Neural crest cell (in vitro differentiated cells): ENCODE measurements at regions not wholly inside any gene's neighbourhood (a gene's known extent, or its start where the extent isn't known, plus 50 kb on each side); places are given as distances from the start of the nearest gene placed in this dataset.
"Not testable (repeated sequence)": the region's sequence is repeated elsewhere in the genome, so short reads cannot be mapped to it uniquely, and the experiment has no call there.

Experiments used
- DNase-seq: peaks from one replicate; pipeline ENCODE4 v3.0.0; 2021; ENCODE audit warnings: low read depth, mixed read lengths, low spot score
- H3K27ac Mint-ChIP-seq: one replicate; pipeline ENCODE4 v1.8.0; 2021; ENCODE audit warnings: mild to moderate bottlenecking, mixed read lengths; ENCODE audit not compliant: unreplicated experiment
- H3K27me3 Mint-ChIP-seq: 2 replicates; pipeline ENCODE4 v1.8.0; 2021; ENCODE audit warnings: low read depth, mild to moderate bottlenecking, mixed read lengths
- H3K36me3 Mint-ChIP-seq: 2 replicates; pipeline ENCODE4 v1.8.0; 2021; ENCODE audit warnings: low read depth, mild to moderate bottlenecking, mixed read lengths
- H3K4me1 Mint-ChIP-seq: 2 replicates; pipeline ENCODE4 v1.8.0; 2021; ENCODE audit warnings: mixed read lengths
- H3K4me3 Mint-ChIP-seq: one replicate; pipeline ENCODE4 v1.8.0; 2021; ENCODE audit warnings: mild to moderate bottlenecking, mixed read lengths
- H3K9me3 Mint-ChIP-seq: 2 replicates; pipeline ENCODE4 v1.8.0; 2021; ENCODE audit warnings: mixed read lengths
- TF ChIP-seq, protein P1 (sequence below): fragments of 200-600 bp; sonication (generic); conservative IDR thresholded peaks from 2 replicates; pipeline ENCODE4 v1.5.0; 2021; ENCODE audit warnings: antibody characterized with exemption, mild to moderate bottlenecking

DNA sequence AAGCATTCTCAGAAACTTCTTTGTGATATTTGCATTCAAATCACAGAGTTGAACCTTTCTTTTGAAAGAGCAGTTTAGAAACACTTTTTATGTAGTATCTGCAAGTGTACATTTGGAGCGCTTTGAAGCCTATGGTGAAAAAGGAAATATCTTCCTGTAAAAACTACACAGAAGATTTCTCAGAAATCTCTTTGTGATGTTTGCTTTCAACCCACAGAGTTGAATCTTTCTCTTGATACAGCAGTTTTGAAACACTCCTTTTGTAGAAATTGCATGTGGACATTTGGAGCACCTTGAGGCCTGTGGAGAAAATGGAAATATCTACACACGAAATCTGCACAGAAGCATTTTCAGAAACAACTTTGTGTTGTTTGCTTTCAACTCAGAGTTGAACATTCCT is 612.3 kb upstream of the ZNF337 start:
- H3K9me3 Mint-ChIP-seq = peaks cover 5% of the 10 kb centered on the region
- no peaks in the 10 kb centered on the region for H3K4me1 Mint-ChIP-seq
- TF ChIP-seq, protein P1, sequence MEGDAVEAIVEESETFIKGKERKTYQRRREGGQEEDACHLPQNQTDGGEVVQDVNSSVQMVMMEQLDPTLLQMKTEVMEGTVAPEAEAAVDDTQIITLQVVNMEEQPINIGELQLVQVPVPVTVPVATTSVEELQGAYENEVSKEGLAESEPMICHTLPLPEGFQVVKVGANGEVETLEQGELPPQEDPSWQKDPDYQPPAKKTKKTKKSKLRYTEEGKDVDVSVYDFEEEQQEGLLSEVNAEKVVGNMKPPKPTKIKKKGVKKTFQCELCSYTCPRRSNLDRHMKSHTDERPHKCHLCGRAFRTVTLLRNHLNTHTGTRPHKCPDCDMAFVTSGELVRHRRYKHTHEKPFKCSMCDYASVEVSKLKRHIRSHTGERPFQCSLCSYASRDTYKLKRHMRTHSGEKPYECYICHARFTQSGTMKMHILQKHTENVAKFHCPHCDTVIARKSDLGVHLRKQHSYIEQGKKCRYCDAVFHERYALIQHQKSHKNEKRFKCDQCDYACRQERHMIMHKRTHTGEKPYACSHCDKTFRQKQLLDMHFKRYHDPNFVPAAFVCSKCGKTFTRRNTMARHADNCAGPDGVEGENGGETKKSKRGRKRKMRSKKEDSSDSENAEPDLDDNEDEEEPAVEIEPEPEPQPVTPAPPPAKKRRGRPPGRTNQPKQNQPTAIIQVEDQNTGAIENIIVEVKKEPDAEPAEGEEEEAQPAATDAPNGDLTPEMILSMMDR = no peak
- no peak overlapping the region for H3K4me3 Mint-ChIP-seq
- peaks cover 25% of the 10 kb centered on the region for H3K36me3 Mint-ChIP-seq
- H3K27ac Mint-ChIP-seq = no peak overlapping the region
- DNase-seq = no peak
- H3K27me3 Mint-ChIP-seq = no peaks in the 10 kb centered on the region

DNA sequence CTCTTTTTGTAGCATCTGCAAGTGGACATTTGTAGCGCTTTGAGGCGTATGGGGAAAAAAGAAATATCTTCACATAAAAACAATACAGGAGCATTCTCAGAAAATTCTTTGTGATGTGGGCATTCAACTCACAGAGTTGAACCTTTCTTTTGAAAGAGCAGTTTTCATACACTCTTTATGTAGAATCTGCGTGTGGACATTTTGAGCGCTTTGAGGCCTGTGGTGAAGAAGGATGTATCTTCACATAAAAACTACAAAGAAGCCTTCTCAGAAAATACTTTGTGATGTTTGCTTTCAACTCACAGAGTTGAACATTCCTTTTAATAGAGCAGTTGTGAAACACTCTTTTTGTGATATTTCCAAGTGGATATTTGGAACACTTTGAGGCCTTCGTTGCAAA is 598.4 kb upstream of the ZNF337 start:
- Mint-ChIP-seq H3K36me3 (peaks cover 22% of the 10 kb centered on the region), H3K9me3 (peaks cover 4% of the 10 kb centered on the region), H3K27ac (no peak overlapping the region), H3K27me3 (no peaks in the 10 kb centered on the region), H3K4me3 (no peak overlapping the region), H3K4me1 (peaks cover 18% of the 10 kb centered on the region)
- no peak for DNase-seq
- TF ChIP-seq, protein P1 = no peak

DNA sequence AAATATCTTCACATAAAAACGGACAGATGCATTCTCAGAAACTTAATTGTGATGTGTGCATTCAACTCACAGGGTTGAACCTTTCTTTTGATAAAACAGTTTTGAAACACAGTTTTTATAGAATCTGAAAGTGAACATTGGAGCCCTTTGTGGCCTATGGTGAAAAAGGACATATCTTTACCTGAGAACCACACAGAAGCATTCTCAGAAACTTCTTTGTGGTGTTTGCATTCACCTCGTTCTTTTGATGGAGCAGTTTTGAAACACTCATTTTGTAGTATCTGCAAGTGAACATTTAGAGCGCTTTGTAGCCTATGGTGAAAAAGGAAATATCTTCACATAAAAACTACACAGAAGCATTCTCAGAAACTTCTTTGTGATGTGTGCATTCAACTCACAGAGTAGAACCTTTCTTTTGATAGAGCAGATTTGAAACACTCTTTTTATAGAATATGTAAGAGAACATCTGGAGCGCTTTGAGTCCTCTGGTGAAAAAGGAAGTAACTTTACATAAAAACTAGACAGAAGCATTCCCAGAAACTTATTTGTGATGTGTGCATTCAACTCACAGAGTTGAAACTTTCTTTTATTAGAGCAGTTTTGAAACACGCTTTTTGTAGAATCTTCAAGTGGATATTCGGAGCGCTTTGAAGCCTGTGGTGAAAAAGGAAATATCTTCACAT is 591.9 kb upstream of the ZNF337 start:
- not testable (repeated sequence) for H3K9me3 Mint-ChIP-seq, H3K27me3 Mint-ChIP-seq, H3K4me1 Mint-ChIP-seq, H3K4me3 Mint-ChIP-seq, H3K27ac Mint-ChIP-seq, DNase-seq
- H3K36me3 Mint-ChIP-seq = peaks cover 21% of the 10 kb centered on the region

DNA sequence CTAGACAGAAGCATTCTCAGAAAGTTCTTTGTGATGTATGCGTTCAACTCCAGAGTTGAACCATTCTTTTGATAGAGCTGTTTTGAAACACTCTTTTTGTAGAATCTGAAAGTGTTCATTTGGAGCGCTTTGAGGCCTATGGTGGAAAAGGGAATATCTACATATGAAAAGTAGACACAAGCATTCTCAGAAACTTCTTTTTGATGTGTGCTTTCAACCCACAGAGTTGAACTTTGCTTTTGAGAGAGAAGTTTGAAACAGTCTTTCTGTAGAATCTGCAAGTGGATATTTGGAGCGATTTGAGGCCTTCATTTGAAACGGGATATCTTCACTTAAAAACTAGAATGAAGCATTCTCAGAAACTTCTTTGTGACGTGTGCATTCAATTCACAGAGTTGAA is 582.6 kb upstream of the ZNF337 start:
- Mint-ChIP-seq H3K4me1 (peaks cover 5% of the 10 kb centered on the region), H3K36me3 (peaks cover 35% of the 10 kb centered on the region), H3K9me3 (peaks cover 14% of the 10 kb centered on the region), H3K4me3 (no peak overlapping the region), H3K27me3 (no peaks in the 10 kb centered on the region), H3K27ac (no peak overlapping the region)
- DNase-seq = no peak
- TF ChIP-seq, protein P1 = no peak

DNA sequence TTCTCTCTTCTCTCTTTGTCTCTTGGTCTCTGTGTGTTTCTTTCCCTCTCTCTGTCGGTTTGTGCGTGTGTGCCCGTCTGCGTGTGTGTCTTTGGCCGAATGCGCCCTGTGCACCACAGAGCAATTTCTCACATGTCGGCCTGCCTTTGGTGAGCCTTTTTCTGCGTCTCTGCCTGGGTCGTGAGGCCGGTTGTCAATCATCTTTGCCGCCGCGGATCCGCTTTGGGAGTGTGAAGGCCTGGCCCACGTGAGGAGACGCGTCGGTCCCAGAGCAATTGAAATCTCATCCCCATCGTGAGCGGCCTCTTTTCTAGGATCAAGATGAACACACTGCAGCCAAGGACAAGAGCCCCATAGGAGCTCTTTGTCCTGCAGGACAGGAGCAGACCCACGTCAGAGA is 580.7 kb upstream of the ZNF337 start:
- no peak for DNase-seq
- Mint-ChIP-seq H3K27ac (no peak overlapping the region), H3K9me3 (peaks cover 7% of the 10 kb centered on the region), H3K27me3 (no peaks in the 10 kb centered on the region), H3K4me1 (peaks cover 5% of the 10 kb centered on the region), H3K36me3 (peaks cover 25% of the 10 kb centered on the region), H3K4me3 (no peak overlapping the region)
- TF ChIP-seq, protein P1 = no peak

DNA sequence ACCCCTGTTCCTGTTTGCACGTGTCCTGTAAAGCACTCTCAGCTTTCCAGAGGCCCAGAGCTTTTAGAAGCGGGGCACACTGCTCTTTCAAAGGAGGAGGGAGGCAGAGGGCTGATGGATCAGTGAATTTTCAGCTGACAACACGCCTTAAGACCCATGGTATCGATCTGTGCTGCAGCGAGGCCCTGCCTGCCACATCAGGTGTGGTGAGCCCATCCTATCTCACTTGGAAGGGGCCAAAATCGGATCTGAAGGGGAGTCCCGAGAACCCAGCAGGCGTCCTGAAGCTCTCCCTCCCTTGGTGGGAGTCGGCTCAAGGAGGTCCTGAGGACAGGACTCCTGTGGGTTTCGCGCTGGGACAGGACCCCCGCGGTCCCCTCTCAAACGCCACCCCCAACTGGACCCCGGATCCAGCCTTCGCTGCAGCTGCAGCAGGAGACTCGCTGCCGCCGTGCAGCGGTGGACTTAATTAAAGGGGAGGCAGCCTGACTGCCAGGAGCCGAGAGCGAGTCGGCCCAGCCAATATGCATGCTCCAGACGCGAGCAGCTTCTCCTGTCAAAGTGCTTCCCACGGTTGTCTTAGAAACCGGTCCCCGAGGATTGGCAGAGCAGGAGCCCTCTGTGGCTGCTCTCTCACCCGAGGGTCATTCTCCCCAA is 580.0 kb upstream of the ZNF337 start:
- Mint-ChIP-seq H3K4me1 (peaks cover 5% of the 10 kb centered on the region), H3K9me3 (peaks cover 5% of the 10 kb centered on the region), H3K36me3 (peaks cover 24% of the 10 kb centered on the region), H3K27me3 (no peaks in the 10 kb centered on the region), H3K27ac (no peak overlapping the region), H3K4me3 (no peak overlapping the region)
- TF ChIP-seq, protein P1 = no peak
- DNase-seq = no peak

DNA sequence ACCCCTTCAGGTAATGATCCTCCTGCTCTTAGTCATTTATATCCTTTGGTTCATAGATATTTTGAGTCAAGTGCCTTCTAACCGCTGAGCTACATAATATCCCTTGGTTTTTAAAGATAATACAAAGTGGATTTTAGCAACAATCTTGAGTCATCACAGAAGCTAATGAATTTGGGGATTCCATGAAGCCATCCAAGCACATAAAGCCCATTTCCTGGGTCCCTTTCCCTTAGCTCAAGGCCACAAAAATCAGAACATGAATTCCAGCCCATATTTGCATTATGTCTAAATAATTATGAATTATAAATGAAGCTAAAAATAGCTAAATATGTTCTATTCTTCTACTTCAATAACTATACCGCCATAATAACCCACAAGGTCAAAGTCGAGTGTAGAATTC is 572.1 kb upstream of the ZNF337 start:
- not testable (repeated sequence) for DNase-seq, H3K27me3 Mint-ChIP-seq, H3K36me3 Mint-ChIP-seq, H3K4me1 Mint-ChIP-seq, H3K4me3 Mint-ChIP-seq, H3K9me3 Mint-ChIP-seq, H3K27ac Mint-ChIP-seq

DNA sequence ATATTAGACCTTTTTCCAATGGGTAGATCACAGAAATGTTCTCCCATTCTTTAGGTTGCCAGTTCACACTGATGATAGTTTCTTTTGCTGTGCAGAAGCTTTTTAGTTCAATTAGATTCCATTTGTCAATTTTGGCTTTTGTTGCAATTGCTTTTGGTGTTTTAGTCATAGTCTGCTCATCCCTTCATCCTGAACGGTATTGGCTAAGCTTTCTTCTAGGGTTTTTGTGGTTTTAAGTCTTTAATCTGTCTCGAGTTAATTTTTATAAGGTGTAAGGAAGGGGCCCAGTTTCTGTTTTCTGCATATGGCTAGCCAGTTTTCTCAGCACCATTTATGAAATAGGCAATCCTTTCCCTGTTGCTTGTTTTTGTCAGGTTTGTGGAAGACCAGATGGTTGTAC is 564.3 kb upstream of the ZNF337 start:
- not testable (repeated sequence) for H3K4me3 Mint-ChIP-seq, H3K9me3 Mint-ChIP-seq, DNase-seq, H3K27ac Mint-ChIP-seq, H3K27me3 Mint-ChIP-seq, H3K4me1 Mint-ChIP-seq, H3K36me3 Mint-ChIP-seq
